ENCODE measurements at regions not wholly inside any gene's neighbourhood (a gene's known extent, or its start where the extent isn't known, plus 50 kb on each side); places are given as distances from the start of the nearest gene placed in this dataset.

DNA sequence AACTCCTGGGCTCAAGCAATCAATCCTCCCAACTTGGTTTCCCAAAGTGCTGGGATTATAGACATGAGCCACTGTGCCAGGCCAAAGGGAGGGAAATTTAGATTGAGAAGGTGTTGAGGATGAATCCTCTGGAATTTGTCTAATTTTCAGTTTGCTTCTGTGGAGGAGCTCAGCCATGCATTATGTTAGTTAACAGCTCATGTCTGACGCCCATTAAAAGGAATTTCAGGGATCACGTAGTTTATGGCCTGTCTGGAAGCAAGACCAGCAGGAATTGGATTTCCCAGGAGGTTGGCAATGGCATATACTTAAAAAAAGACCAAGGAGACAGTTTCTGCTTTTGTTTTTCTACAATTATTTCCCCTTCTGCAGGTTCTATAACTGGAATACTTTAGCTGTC is 165.7 kb downstream of the OTUD1 start:
- no peak for TF ChIP-seq EZH2 (IDR thresholded peaks at IDR 0.05; ENCODE audit: borderline replicate concordance, low read depth, low read length, severe bottlenecking)
- no peak for TF ChIP-seq CTCF (IDR thresholded peaks at IDR 0.05; ENCODE audit: borderline replicate concordance, extremely low read depth, low read length, poor library complexity, severe bottlenecking)
- no peaks in the 10 kb centered on the region for H3K27me3 ChIP-seq (ENCODE audit: insufficient read depth, low read length, poor library complexity)

GRCh38 chr10:23606456-23606855 is 167.6 kb downstream of the OTUD1 start:
- no peaks in the 10 kb centered on the region for H3K9me3 ChIP-seq (ENCODE audit: insufficient read depth, low read length, severe bottlenecking)
- H4K20me1 ChIP-seq (ENCODE audit: insufficient read depth, low read length): no peaks in the 10 kb centered on the region
- H3K4me3 ChIP-seq (ENCODE audit: low read depth in 1 of 2, low read length in 2 of 2): no peak overlapping the region
- H3K36me3 ChIP-seq (ENCODE audit: insufficient read depth, low read length): no peaks in the 10 kb centered on the region
- DNase-seq (no peak), ATAC-seq (ENCODE audit: insufficient read depth, low read depth) (no peak)
- no peaks in the 10 kb centered on the region for H3K27me3 ChIP-seq (ENCODE audit: insufficient read depth, low read length, poor library complexity)
- H3K27ac ChIP-seq (ENCODE audit: low read length): no peak overlapping the region
- TF ChIP-seq EZH2 (IDR thresholded peaks at IDR 0.05; ENCODE audit: borderline replicate concordance, low read depth, low read length, severe bottlenecking) (no peak), CTCF (IDR thresholded peaks at IDR 0.05; ENCODE audit: borderline replicate concordance, extremely low read depth, low read length, poor library complexity, severe bottlenecking) (no peak)
- H3K4me1 ChIP-seq (ENCODE audit: insufficient read depth, low read length): no peaks in the 10 kb centered on the region
- H3K4me2 ChIP-seq (ENCODE audit: insufficient read depth, low read length): no peak overlapping the region
- H3K9ac ChIP-seq (ENCODE audit: low read depth, low read length): no peak overlapping the region
- no peaks in the 10 kb centered on the region for H3K79me2 ChIP-seq (ENCODE audit: insufficient read depth, low read length)
- no peak overlapping the region for H2AFZ ChIP-seq (ENCODE audit: low read depth, low read length)

More for the DNA sequence above, 165.7 kb downstream of the OTUD1 start:
- no peak for ATAC-seq (ENCODE audit: insufficient read depth, low read depth)
- Histone ChIP-seq H3K4me1 (ENCODE audit: insufficient read depth, low read length) (no peaks in the 10 kb centered on the region), H2AFZ (ENCODE audit: low read depth, low read length) (no peak overlapping the region), H3K9ac (ENCODE audit: low read depth, low read length) (no peak overlapping the region), H3K36me3 (ENCODE audit: insufficient read depth, low read length) (no peaks in the 10 kb centered on the region), H4K20me1 (ENCODE audit: insufficient read depth, low read length) (no peaks in the 10 kb centered on the region), H3K9me3 (ENCODE audit: insufficient read depth, low read length, severe bottlenecking) (no peaks in the 10 kb centered on the region), H3K4me3 (ENCODE audit: low read depth in 1 of 2, low read length in 2 of 2) (no peak overlapping the region), H3K27ac (ENCODE audit: low read length) (no peak overlapping the region), H3K79me2 (ENCODE audit: insufficient read depth, low read length) (no peaks in the 10 kb centered on the region), H3K4me2 (ENCODE audit: insufficient read depth, low read length) (no peak overlapping the region)
- DNase-seq: no peak

DNA sequence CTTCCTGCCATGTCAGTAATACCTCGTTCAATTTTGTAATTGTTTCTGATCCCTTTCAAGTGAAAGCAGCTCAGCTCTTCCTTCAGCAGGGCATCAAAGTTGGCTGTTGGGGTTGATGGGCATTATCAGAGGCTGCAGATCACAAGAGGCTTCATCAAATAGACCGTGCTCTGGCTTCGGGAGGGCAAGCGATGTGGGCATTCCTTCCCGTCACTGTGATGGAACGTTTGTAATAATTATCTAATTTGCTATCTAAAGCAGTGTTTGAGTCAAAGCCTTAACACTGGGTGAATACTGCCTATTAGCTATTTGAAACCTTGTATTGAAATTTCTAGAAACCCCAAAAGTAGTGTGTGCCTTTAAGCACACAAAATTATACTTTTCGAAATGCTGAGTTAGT is 170.1 kb downstream of the OTUD1 start:
- no peak for TF ChIP-seq CTCF (IDR thresholded peaks at IDR 0.05; ENCODE audit: borderline replicate concordance, extremely low read depth, low read length, poor library complexity, severe bottlenecking)
- no peak for TF ChIP-seq EZH2 (IDR thresholded peaks at IDR 0.05; ENCODE audit: borderline replicate concordance, low read depth, low read length, severe bottlenecking)
- Histone ChIP-seq H3K27ac (ENCODE audit: low read length) (no peak overlapping the region), H3K4me3 (ENCODE audit: low read depth in 1 of 2, low read length in 2 of 2) (no peak overlapping the region), H3K36me3 (ENCODE audit: insufficient read depth, low read length) (no peaks in the 10 kb centered on the region), H3K9me3 (ENCODE audit: insufficient read depth, low read length, severe bottlenecking) (no peaks in the 10 kb centered on the region), H3K9ac (ENCODE audit: low read depth, low read length) (no peak overlapping the region), H2AFZ (ENCODE audit: low read depth, low read length) (no peak overlapping the region), H3K79me2 (ENCODE audit: insufficient read depth, low read length) (no peaks in the 10 kb centered on the region), H3K27me3 (ENCODE audit: insufficient read depth, low read length, poor library complexity) (no peaks in the 10 kb centered on the region), H3K4me2 (ENCODE audit: insufficient read depth, low read length) (no peak overlapping the region), H4K20me1 (ENCODE audit: insufficient read depth, low read length) (no peaks in the 10 kb centered on the region), H3K4me1 (ENCODE audit: insufficient read depth, low read length) (no peaks in the 10 kb centered on the region)
- ATAC-seq (ENCODE audit: insufficient read depth, low read depth) (no peak), DNase-seq (no peak)

Measured in DND-41 (cell line).